Upper lobe of right lung (tissue), 1 donor: ENCODE measurements at regions not wholly inside any gene's neighbourhood (a gene's known extent, or its start where the extent isn't known, plus 50 kb on each side); places are given as distances from the start of the nearest gene placed in this dataset.

Source experiments
- ATAC-seq: fragments of 200-7000 bp; cut with Tn5 transposase; one replicate; pipeline ENCODE4 v1.9.1; 2020; ENCODE audit warnings: mild to moderate bottlenecking, moderate library complexity
- DNase-seq: peaks from one replicate; pipeline ENCODE4 v3.0.0-alpha.2; 2020
- H3K27ac ChIP-seq: fragments of 200-600 bp; one replicate; pipeline ENCODE4 v1.8.0; 2022
- H3K27me3 ChIP-seq: fragments of 200-600 bp; one replicate; pipeline ENCODE4 v1.8.0; 2022; ENCODE audit warnings: mild to moderate bottlenecking
- H3K36me3 ChIP-seq: fragments of 200-600 bp; one replicate; pipeline ENCODE4 v1.8.0; 2022
- H3K4me1 ChIP-seq: fragments of 200-600 bp; one replicate; pipeline ENCODE4 v1.8.0; 2022
- H3K4me3 ChIP-seq: fragments of 200-600 bp; one replicate; pipeline ENCODE4 v1.8.0; 2022; ENCODE audit warnings: mild to moderate bottlenecking
- H3K9me3 ChIP-seq: fragments of 200-600 bp; one replicate; pipeline ENCODE4 v1.8.0; 2022
- CTCF ChIP-seq: fragments of 200-600 bp; IDR thresholded peaks from one replicate; pipeline ENCODE4 v1.8.0; 2022; ENCODE audit warnings: antibody characterized with exemption
- intact Hi-C: fragments of 100-400 bp; cut with DNase I; formaldehyde crosslinking; loops from one replicate; pipeline ENCODE4 v1.11.0; 2022
- donor health status: DM: no; HTN: yes; CAD: no; lungs with severe emphysema.

GRCh38 chr18:56278421-56279003, 359.9 kb downstream of the TXNL1 start:
- no peaks in the 10 kb centered on the region for H3K27me3 ChIP-seq
- H3K4me1 ChIP-seq, result no peaks in the 10 kb centered on the region
- DNase-seq, result no peak
- no peak for TF ChIP-seq CTCF
- no peaks in the 10 kb centered on the region for H3K36me3 ChIP-seq
- no peak for ATAC-seq
- no peak overlapping the region for H3K4me3 ChIP-seq
- no peak overlapping the region for H3K27ac ChIP-seq
- no peaks in the 10 kb centered on the region for H3K9me3 ChIP-seq
- intact Hi-C loops, result no loop called here

- DNase-seq, result no peak
- no peak for TF ChIP-seq CTCF
- Histone ChIP-seq H3K4me1 (no peaks in the 10 kb centered on the region), H3K9me3 (no peaks in the 10 kb centered on the region), H3K4me3 (no peak overlapping the region), H3K27ac (no peak overlapping the region), H3K27me3 (no peaks in the 10 kb centered on the region), H3K36me3 (no peaks in the 10 kb centered on the region)
- no peak for ATAC-seq
- intact Hi-C loops, result no loop called here
Observed at GRCh38 chr18:56276466-56276865, 361.9 kb downstream of the TXNL1 start.

- no peak overlapping the region for H3K4me3 ChIP-seq
- no peak for DNase-seq
- no peaks in the 10 kb centered on the region for H3K27me3 ChIP-seq
- no peak for TF ChIP-seq CTCF
- no peaks in the 10 kb centered on the region for H3K9me3 ChIP-seq
- H3K27ac ChIP-seq, result no peak overlapping the region
- no peak for ATAC-seq
- intact Hi-C loops, result no loop called here
- H3K4me1 ChIP-seq, result no peaks in the 10 kb centered on the region
- no peaks in the 10 kb centered on the region for H3K36me3 ChIP-seq
Observed at GRCh38 chr18:56273541-56274219, 364.7 kb downstream of the TXNL1 start.

- no peaks in the 10 kb centered on the region for H3K36me3 ChIP-seq
- H3K4me3 ChIP-seq, result no peak overlapping the region
- DNase-seq (no peak), ATAC-seq (no peak)
- intact Hi-C loops, result no loop called here
- no peak overlapping the region for H3K27ac ChIP-seq
- no peak for TF ChIP-seq CTCF
- H3K4me1 ChIP-seq, result no peaks in the 10 kb centered on the region
- no peaks in the 10 kb centered on the region for H3K9me3 ChIP-seq
- H3K27me3 ChIP-seq, result no peaks in the 10 kb centered on the region
Observed at GRCh38 chr18:56270671-56271250, 367.6 kb downstream of the TXNL1 start.

GRCh38 chr18:56269958-56270357, 368.4 kb downstream of the TXNL1 start:
- DNase-seq (no peak), ATAC-seq (no peak)
- Histone ChIP-seq H3K36me3 (no peaks in the 10 kb centered on the region), H3K27ac (no peak overlapping the region), H3K4me1 (no peaks in the 10 kb centered on the region), H3K27me3 (no peaks in the 10 kb centered on the region), H3K9me3 (no peaks in the 10 kb centered on the region), H3K4me3 (no peak overlapping the region)
- TF ChIP-seq CTCF, result no peak
- intact Hi-C loops, result no loop called here
